ENCODE measurements at regions not wholly inside any gene's neighbourhood (a gene's known extent, or its start where the extent isn't known, plus 50 kb on each side); places are given as distances from the start of the nearest gene placed in this dataset.

DNA sequence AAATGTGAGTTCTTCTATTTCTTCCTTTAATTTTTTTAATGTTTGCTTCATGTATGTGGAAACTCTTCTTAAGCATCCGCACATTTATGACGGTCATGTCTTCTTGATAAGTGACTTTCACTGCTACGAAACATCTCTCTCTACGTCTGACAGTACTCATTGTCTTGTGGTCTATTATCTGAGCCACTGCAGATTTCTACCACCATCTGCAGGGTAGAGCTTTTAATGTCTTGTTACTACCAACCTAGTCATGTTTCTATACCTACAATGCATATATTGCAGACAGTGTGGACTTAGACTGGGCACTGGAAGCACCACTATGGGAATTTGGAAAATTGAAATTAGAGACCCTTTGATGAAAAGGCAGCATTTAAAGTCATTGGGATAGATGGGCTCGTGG is 75.4 kb upstream of the ARHGEF7 start:
- no peak for DNase-seq
- intact Hi-C loops (cut with micrococcal nuclease): loop anchor here in 1 of 2 donors (10.0 kb wide), 1 partner anchor 125 kb away; the partner anchor contains the start of gene ANKRD10
- WGBS (ENCODE audit: insufficient coverage): 81% methylated on average over 4 of the region's 5 CpGs

DNA sequence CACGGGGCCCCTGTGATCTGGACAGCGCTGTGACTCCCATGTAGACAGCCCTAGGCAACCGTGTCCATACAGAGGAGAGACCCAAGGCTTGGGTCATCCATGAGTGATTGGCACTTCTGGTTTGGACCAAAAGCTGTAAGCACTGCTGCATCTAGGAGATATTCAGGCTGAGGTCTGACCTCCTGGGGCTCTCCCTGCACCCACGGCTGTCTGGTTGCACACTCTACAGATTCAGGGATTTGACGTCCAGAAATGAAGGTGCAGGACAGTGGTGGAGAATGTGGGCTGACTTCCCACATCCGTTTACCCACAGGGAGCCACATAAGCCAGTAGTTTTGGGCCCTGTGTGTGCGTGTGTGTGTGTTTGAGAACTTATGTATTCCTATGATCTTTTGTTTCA is 76.2 kb upstream of the ARHGEF7 start:
- no peaks in the 10 kb centered on the region for H3K27me3 ChIP-seq (ENCODE audit: control insufficient read depth in 2 of 2, insufficient read depth in 2 of 2, low read length in 2 of 2)
- peaks cover 0 to 2% (median 0%) of the 10 kb centered on the region in 7 donors for H3K9me3 Mint-ChIP-seq
- no peaks in the 10 kb centered on the region for H3K36me3 Mint-ChIP-seq
- no peak overlapping the region for H2AFZ ChIP-seq (ENCODE audit: insufficient read depth, low read depth, low read length, poor library complexity, severe bottlenecking)
- no peaks in the 10 kb centered on the region for H3K4me1 ChIP-seq (ENCODE audit: control insufficient read depth in 1 of 2, insufficient read depth in 2 of 2, low read length in 2 of 2)
- H3K4me2 ChIP-seq (replicated peaks; ENCODE audit: extremely low read depth, low read length, poor library complexity, severe bottlenecking): no peak overlapping the region
- no peak overlapping the region for H3K4me3 ChIP-seq (replicated peaks in 1 of 3; ENCODE audit: low read depth in 2 of 3, low read length in 3 of 3)
- H3K4me1 Mint-ChIP-seq: no peaks in the 10 kb centered on the region
- no peaks in the 10 kb centered on the region for H3K9me3 ChIP-seq (replicated peaks in 1 of 2; ENCODE audit: control insufficient read depth in 1 of 2, insufficient read depth in 1 of 2, low read length in 2 of 2)
- H3K36me3 ChIP-seq (replicated peaks in 1 of 2; ENCODE audit: control insufficient read depth in 1 of 2, insufficient read depth in 2 of 2, low read length in 2 of 2): no peaks in the 10 kb centered on the region
- no peak overlapping the region for H3K4me3 Mint-ChIP-seq
- H3K9ac ChIP-seq (ENCODE audit: insufficient read depth, low read length, poor library complexity, severe bottlenecking): no peak overlapping the region
- H4K20me1 ChIP-seq (ENCODE audit: insufficient read depth, low read length): no peaks in the 10 kb centered on the region
- intact Hi-C loops (cut with micrococcal nuclease): no loop called here
- H3K27me3 Mint-ChIP-seq (ENCODE audit: low read depth in 3 of 3): peaks cover 2 to 20% (median 10%) of the 10 kb centered on the region in 3 donors
- WGBS (ENCODE audit: insufficient coverage): 83% methylated on average over 4 of the region's 7 CpGs
- no peak for DNase-seq
- H3K27ac ChIP-seq (ENCODE audit: low read depth in 1 of 2, low read length in 2 of 2): no peak overlapping the region
- no peaks in the 10 kb centered on the region for H3K79me2 ChIP-seq (ENCODE audit: insufficient read depth, low read length)
- TF ChIP-seq, protein P1, sequence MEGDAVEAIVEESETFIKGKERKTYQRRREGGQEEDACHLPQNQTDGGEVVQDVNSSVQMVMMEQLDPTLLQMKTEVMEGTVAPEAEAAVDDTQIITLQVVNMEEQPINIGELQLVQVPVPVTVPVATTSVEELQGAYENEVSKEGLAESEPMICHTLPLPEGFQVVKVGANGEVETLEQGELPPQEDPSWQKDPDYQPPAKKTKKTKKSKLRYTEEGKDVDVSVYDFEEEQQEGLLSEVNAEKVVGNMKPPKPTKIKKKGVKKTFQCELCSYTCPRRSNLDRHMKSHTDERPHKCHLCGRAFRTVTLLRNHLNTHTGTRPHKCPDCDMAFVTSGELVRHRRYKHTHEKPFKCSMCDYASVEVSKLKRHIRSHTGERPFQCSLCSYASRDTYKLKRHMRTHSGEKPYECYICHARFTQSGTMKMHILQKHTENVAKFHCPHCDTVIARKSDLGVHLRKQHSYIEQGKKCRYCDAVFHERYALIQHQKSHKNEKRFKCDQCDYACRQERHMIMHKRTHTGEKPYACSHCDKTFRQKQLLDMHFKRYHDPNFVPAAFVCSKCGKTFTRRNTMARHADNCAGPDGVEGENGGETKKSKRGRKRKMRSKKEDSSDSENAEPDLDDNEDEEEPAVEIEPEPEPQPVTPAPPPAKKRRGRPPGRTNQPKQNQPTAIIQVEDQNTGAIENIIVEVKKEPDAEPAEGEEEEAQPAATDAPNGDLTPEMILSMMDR (IDR thresholded peaks at IDR 0.05): no peak
- H3K27ac Mint-ChIP-seq: no peak overlapping the region

More for the DNA sequence above, 75.4 kb upstream of the ARHGEF7 start:
- Mint-ChIP-seq H3K27me3 (ENCODE audit: low read depth in 3 of 3) (peaks cover 2 to 20% (median 11%) of the 10 kb centered on the region in 3 donors), H3K4me1 (no peaks in the 10 kb centered on the region), H3K4me3 (no peak overlapping the region), H3K36me3 (no peaks in the 10 kb centered on the region), H3K27ac (no peak overlapping the region), H3K9me3 (peaks cover 0 to 2% (median 0%) of the 10 kb centered on the region in 7 donors)
- H3K79me2 ChIP-seq (ENCODE audit: insufficient read depth, low read length): no peaks in the 10 kb centered on the region
- no peak overlapping the region for H2AFZ ChIP-seq (ENCODE audit: insufficient read depth, low read depth, low read length, poor library complexity, severe bottlenecking)
- H3K4me1 ChIP-seq (ENCODE audit: control insufficient read depth in 1 of 2, insufficient read depth in 2 of 2, low read length in 2 of 2): no peaks in the 10 kb centered on the region
- TF ChIP-seq, protein P1 (IDR thresholded peaks at IDR 0.05): no peak
- no peak overlapping the region for H3K4me2 ChIP-seq (replicated peaks; ENCODE audit: extremely low read depth, low read length, poor library complexity, severe bottlenecking)
- H3K36me3 ChIP-seq (replicated peaks in 1 of 2; ENCODE audit: control insufficient read depth in 1 of 2, insufficient read depth in 2 of 2, low read length in 2 of 2): no peaks in the 10 kb centered on the region
- H3K9me3 ChIP-seq (replicated peaks in 1 of 2; ENCODE audit: control insufficient read depth in 1 of 2, insufficient read depth in 1 of 2, low read length in 2 of 2): no peaks in the 10 kb centered on the region
- H4K20me1 ChIP-seq (ENCODE audit: insufficient read depth, low read length): no peaks in the 10 kb centered on the region
- no peak overlapping the region for H3K27ac ChIP-seq (ENCODE audit: low read depth in 1 of 2, low read length in 2 of 2)
- no peak overlapping the region for H3K9ac ChIP-seq (ENCODE audit: insufficient read depth, low read length, poor library complexity, severe bottlenecking)
- no peak overlapping the region for H3K4me3 ChIP-seq (replicated peaks in 1 of 3; ENCODE audit: low read depth in 2 of 3, low read length in 3 of 3)
- H3K27me3 ChIP-seq (ENCODE audit: control insufficient read depth in 2 of 2, insufficient read depth in 2 of 2, low read length in 2 of 2): no peaks in the 10 kb centered on the region
